ENCODE measurements at regions not wholly inside any gene's neighbourhood (a gene's known extent, or its start where the extent isn't known, plus 50 kb on each side); places are given as distances from the start of the nearest gene placed in this dataset.

DNA sequence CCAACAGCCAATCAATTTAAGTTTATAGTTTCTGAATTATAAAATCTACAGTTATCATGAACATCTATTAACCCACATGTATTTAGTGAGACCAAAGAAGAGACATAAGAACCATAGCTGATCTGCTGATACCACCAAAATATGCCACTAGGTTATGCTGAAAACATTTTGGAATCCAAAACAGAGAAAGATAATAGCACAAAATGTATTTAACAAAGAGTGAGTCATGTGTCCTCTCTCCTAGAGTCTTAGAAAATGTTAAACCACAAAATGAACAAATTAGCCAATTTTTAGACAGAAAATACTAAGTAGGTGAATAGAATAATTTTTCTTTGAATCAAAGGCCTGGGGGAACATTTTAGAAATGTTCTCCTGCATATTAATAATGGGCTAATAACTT lies 527.5 kb downstream of the GPAM start:
- TF ChIP-seq, protein P1, sequence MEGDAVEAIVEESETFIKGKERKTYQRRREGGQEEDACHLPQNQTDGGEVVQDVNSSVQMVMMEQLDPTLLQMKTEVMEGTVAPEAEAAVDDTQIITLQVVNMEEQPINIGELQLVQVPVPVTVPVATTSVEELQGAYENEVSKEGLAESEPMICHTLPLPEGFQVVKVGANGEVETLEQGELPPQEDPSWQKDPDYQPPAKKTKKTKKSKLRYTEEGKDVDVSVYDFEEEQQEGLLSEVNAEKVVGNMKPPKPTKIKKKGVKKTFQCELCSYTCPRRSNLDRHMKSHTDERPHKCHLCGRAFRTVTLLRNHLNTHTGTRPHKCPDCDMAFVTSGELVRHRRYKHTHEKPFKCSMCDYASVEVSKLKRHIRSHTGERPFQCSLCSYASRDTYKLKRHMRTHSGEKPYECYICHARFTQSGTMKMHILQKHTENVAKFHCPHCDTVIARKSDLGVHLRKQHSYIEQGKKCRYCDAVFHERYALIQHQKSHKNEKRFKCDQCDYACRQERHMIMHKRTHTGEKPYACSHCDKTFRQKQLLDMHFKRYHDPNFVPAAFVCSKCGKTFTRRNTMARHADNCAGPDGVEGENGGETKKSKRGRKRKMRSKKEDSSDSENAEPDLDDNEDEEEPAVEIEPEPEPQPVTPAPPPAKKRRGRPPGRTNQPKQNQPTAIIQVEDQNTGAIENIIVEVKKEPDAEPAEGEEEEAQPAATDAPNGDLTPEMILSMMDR (IDR thresholded peaks at IDR 0.05; ENCODE audit: insufficient read depth, low read depth, low read length, missing control alignments) = no peak
- H3K4me3 ChIP-seq (ENCODE audit: low read depth, low read length) = no peak overlapping the region
- DNase-seq (ENCODE audit: low read depth) = no peak

DNA sequence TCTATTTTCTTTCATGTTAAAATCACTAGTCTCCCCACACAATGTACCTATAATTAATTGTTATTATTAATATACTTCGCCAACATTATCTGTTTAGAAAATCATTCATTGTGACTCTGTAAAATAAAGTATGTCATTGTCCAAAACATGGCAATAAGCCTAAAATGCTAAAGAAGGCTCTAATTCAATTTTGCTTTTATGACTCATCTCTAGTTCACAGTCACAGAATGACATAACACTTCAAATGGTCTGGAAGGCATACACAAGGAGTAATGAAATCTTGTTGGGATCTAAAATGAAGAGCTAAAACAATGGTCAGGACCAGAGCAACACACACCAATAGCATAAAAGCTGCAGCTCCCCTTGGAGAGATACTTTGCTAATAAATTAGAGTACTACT lies 505.8 kb downstream of the GPAM start:
- TF ChIP-seq, protein P1 (IDR thresholded peaks at IDR 0.05; ENCODE audit: insufficient read depth, low read depth, low read length, missing control alignments) = no peak
- no peak for DNase-seq (ENCODE audit: low read depth)
- no peak overlapping the region for H3K4me3 ChIP-seq (ENCODE audit: low read depth, low read length)

DNA sequence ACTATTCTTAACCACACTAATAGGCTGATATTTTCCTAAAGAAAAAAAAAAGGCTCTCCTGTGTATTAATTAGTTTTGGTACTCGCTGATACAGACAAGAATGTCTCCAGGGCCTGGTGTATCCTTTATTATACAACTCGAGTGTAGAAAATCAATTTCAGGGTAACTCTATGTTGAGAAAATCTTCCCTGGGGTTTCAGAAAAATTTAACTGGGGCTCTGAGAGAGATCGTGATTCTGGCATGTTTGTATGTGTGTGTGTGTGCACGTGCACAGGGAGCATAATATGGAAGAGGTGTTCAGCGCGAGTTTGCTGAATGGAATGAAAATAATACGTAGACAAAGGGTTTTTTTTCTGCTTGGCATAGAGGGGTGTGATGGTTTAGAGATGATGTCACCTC lies 496.8 kb downstream of the GPAM start:
- TF ChIP-seq, protein P1 (IDR thresholded peaks at IDR 0.05; ENCODE audit: insufficient read depth, low read depth, low read length, missing control alignments) = no peak
- DNase-seq (ENCODE audit: low read depth) = no peak
- H3K4me3 ChIP-seq (ENCODE audit: low read depth, low read length) = no peak overlapping the region

DNA sequence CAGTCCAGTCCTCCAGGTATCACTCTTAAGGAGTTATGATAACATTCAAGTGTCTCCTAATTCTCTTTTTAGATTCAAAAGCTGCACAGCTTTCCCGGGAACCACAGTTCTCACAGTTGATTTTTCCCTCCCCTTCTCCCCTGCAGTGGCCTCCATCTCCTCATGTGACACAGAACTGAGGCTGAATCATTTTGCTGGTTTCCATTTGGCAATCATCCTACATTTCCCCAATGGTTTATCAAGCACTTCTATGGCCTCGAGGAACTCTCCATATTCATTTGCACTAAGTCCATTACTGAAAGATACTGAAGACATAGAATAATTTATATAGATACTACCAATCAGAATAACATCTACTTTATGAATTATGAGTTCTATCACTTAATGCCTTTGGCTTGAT lies 484.9 kb downstream of the GPAM start:
- TF ChIP-seq, protein P1 (IDR thresholded peaks at IDR 0.05; ENCODE audit: insufficient read depth, low read depth, low read length, missing control alignments) = no peak
- no peak for DNase-seq (ENCODE audit: low read depth)
- no peak overlapping the region for H3K4me3 ChIP-seq (ENCODE audit: low read depth, low read length)

DNA sequence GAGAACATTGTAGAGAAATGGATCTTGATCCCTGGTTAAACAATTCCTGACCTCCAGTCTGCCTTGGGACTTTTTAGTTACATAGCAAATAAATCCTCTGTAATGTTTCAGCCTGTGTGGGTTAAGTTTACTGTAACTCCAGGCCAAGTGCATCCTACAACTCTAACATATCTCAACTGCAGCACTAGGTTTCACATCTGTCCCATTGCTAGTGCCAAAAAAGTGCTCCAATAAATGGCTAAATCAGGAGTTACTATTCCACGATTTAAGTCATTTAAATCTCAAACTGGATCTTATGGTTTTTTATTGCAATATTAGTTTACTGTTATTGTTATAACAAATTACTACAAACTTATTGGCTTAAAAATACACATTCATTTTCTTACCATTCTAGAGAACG lies 479.6 kb downstream of the GPAM start:
- TF ChIP-seq, protein P1 (IDR thresholded peaks at IDR 0.05; ENCODE audit: insufficient read depth, low read depth, low read length, missing control alignments) = no peak
- no peak for DNase-seq (ENCODE audit: low read depth)
- H3K4me3 ChIP-seq (ENCODE audit: low read depth, low read length) = no peak overlapping the region

DNA sequence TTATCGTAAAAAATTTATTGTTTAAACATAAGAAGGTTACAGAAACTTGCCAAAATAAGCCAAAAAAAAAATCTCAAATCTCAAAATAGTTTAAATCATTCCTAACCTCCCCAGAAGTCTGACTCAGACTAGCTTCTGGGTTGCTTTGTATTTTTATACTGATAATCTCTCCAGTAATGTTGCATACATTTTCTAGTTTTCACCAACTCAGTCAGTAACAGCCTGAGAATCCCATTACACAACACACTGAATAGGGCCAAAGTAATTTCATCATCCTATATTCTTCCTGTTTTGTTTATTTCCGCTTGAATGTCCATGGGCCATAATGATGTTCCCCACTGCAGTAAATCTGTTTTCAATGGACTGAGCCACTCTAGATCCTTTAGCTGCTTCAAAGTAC lies 478.5 kb downstream of the GPAM start:
- TF ChIP-seq, protein P1 (IDR thresholded peaks at IDR 0.05; ENCODE audit: insufficient read depth, low read depth, low read length, missing control alignments) = no peak

DNA sequence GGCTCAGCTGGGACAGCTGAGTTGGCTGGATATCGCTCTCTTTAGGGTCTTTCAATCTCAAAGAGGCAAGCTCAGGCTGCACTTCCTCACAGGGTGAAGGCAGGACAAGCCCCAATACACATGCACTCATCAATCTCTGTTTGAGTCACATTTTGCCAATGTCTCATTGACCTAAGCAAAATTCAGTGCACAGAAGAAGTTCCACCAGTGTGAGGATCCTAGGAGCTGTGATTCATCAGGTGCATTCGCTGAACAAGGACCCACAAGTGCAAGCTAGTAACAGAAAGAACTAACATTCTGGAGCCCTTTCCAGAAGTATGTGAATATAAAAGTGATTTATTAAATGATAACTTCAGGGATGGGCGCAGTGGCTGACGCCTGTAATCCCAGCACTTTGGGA lies 477.2 kb downstream of the GPAM start:
- no peak for DNase-seq (ENCODE audit: low read depth)
- TF ChIP-seq, protein P1 (IDR thresholded peaks at IDR 0.05; ENCODE audit: insufficient read depth, low read depth, low read length, missing control alignments) = no peak
- no peak overlapping the region for H3K4me3 ChIP-seq (ENCODE audit: low read depth, low read length)

More for the DNA sequence above, 478.5 kb downstream of the GPAM start:
- no peak overlapping the region for H3K4me3 ChIP-seq (ENCODE audit: low read depth, low read length)
- DNase-seq (ENCODE audit: low read depth) = no peak

All from GM12865 (cell line).